Stimulated activated CD4-positive, alpha-beta T cell treated with anti-CD3 and anti-CD28 coated beads, Interleukin-1b, Interleukin-23, amount 100 ng/mL, for 24 hours (primary cell): ENCODE measurements at regions not wholly inside any gene's neighbourhood (a gene's known extent, or its start where the extent isn't known, plus 50 kb on each side); places are given as distances from the start of the nearest gene placed in this dataset.

Experiments used
- DNase-seq, 4 experiments: peaks; one replicate each; pipeline ENCODE4 v3.0.0-alpha.2; 2020; ENCODE audit warnings: low read depth in 4 of 4, low spot score in 1 of 4

DNA sequence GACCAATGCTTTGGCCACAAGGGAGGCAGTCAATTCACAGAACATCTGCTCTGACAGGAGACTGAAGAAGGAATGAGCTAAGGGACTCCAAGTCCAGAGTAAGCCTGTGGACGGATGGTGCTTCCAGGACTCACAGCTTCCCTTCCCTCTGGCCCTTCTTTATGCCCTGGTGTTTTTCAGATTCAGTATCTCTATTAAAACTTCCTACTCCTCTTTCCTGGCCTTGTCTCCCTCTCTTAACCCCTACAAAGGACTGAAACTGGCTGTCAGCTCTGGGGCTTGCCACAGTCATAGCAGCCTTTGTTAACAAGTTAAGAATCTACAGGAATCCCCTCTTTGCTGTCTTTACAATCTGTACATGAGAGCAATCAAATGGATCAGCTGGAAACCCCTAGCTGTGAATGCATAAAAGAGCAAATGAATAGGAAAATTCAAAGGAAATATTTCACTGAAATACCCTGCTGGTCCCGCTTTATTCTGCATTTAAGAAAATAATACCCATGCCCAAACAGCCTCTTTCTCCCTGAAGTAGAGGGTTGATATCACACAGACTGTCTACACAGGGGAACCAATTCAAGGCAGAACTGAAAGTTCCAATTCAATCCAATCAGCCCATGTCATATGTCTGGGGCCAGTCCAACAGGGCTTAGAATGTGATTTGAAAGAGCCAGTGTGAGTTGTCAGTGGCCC lies 192.3 kb downstream of the MZT1 start:
- no peak for DNase-seq

DNA sequence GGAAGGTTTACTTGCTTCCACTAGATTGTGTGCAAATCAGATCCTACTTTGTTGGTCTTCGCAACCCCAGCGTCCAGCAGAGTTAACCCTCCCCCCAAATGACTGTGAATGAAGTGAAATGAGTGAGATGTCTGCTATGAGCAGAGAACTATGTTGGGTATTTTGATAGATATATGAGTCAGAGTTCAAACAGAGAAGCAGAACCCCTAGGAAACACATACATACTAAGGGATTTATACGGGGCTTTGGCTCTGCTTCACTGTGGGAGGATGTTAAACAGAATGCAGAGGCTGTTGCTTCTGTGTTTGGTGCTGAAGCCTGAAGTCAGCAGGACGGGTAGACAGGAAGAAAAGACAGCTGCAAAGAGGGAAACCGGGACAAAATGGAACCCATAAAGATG lies 197.0 kb downstream of the MZT1 start:
- DNase-seq = no peak

DNA sequence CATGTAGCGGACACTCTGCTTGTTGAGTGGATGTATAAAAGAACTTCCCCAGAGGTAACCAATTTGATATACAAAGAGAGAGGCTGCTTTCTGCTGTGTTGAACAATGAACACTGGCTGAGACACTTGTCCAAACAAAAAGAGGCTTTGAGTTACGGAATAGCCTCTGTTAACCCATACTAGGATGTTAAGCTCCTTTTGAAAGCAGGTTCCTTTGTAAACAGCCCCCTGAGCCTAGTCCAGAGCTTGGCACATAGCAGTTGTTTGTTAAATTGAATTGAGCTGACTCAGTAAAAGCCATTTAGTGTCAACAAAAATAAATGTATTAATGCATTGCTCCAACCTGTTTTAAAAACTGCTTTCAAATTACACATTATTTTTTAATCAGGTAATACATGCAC lies 200.1 kb downstream of the MZT1 start:
- no peak for DNase-seq

DNA sequence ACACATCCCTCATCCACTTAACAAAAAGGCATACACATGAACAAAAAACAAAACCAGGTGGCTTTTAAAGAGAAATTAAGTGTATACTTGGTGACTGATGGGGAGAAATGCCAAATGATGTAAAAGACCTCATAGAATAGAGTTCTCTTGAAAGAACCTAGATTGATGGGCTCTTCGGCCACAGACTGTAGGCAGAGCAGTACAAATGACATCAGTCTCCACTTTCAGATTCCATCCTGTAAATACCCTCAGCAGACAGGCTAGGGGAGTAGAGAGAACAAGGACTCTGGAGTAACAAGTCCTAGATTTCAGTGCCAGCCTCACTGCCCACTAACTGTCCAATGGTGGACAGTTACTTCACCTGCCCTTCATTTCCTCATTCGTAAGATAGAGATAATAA lies 203.8 kb downstream of the MZT1 start:
- no peak for DNase-seq

DNA sequence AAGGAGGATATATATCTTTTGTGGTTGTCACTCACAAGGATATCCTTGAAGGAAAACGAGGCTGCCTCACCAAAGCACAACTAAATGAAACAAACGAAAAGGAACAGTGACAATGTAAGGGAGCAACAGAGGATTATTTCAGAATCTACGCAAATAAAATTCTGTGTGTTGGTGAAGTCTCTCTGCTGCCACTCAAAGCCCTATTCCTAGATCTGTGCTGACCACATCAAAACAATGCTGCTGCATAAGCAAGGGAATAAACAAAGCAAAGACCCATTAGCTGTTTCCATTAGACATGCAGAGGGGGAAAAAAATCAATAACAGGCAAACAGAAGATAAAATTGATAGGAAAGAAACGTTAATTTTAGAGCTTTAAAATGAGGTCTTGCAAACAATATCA lies 204.4 kb downstream of the MZT1 start:
- DNase-seq = no peak

DNA sequence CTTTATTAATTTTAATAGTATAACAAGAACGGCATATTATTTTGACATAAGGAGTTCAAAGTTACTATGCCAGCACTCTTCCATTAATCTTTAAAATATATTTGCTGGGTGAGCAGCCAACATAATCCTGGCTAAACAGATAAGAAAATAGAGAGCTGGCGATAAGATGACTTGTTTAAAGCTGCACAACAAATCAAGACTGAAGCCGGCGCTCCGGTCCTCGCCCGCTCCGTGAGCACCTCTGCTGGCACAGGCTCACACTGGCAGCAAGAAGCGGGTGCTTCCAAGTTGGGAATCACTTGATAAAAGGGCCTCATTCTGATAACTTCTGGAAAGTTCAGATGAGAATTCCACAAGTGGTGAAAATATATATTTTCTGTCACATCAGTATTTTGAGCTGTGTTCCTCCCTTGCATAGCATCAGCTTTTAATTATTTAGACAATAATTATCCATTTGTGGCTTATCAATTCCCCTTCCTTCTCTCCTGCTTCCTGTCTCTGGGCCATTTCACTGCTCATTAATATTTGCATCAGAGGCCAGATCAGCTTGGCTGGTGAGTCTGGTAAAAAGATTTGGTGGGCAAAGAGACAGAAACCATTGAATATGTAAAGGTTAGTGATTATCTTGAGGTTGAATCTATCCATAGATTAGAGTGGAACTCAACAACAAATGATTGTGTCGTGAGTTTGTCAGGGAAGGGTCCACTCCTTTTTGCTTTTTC lies 205.3 kb downstream of the MZT1 start:
- no peak for DNase-seq

DNA sequence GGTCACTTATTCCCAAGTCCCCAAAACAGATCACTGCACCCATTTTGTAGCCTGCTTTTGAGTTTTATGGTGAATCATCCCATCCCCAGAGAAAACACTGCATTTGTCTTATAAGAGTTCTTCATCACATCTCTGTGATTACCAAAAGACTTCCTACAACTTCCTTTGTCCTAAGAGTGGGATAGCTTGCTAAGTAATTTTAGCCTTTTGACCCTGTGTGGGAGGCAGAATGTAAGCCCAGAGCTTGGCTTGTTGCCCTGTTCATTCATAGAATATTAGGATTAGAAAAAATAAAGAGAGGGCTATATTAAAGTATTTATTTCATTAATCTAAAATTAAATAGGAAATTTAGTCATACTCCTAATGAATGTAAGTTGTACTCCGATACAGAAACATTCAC lies 213.3 kb downstream of the MZT1 start:
- no peak for DNase-seq

DNA sequence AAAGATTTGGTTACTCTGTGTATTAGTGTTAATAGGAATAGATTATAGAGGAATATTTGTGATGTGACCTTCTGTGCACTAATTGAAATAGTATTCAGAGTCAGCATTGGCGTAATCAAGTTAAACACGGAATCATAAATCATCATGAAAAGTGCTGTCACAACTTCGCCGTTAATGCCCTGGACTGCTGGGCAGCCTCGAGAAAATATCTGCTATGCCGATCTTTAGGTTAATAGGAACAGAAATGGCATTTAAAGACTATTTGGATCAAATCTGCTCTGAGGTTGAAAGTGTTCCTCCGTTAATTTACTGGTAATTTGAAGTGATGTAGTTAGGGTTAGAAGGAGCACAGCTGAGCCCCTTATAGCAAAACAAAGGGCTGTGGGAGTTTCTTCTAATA lies 219.0 kb downstream of the MZT1 start:
- no peak for DNase-seq

DNA sequence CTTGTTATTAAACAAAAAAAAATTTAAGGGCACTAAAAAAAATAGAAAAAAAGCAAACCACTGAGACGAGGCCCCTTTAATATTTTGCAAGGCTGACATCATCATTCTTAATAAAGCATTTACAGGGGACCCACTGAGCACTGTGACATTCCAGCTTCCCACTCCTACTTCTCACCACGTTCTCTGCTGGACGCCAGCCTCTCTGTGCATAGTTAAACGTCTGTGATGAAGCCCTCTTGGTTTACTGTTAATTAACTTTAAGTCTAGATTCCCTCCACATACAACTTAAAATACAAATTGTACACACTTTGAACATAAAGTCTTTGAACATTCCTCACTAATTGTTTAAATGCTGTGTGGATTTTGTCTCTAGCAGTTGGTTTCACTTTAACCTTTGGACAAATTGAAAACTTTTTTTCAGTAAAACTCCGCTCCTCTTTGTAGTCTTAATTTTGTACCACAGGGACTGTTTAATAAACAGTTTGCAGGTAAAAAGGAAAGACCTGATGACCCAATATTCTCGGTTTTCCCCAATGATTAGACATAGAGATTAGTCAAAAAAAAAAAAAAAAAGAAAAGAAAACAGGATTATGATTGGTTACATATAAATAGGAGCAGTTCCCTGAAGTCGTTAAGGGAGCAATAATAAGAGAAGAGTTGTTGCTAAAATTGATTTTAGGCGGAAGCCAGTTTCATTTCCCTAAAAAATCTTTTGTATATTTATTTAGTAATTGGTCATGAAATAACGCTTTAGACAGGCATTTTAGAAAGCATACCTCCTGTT lies 219.8 kb downstream of the MZT1 start:
- no peak for DNase-seq

DNA sequence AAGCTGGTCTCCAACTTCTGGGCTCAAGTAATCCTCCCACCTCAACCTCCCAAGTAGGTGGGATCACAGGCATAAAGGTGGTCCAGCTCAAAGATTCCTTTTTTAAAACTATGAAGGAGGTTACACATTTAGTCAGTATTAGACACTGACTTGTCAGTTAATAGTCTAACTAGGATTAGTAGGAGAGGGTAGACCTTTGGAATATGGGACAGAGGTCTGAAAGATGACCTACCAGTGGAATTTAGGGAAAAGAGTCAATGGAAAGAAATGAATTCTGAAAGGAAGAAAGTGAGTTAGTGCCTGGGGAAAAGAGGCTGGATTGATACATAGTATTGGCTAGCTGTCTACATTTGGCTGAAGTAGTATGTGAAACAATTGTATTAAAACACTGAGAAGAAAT lies 220.7 kb downstream of the MZT1 start:
- DNase-seq = no peak

DNA sequence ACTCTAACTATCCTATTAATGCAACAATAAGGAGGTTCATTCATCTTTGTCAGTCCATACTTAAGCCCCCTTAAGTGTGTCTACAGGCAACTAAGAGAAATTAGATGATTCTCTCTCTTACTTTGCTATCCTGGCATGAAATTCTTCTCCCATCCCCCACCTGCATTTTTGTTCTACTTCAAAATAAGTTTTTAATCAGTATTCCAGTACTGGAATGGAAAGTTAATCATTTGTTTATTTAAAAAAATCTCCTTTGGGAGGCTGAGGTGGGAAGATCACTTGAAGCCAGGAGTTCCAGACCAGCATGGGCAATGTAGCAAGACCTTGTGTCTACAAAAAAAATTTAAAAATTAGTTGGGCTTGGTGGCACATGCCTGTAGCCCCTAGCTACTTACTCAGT lies 222.1 kb downstream of the MZT1 start:
- DNase-seq = no peak

DNA sequence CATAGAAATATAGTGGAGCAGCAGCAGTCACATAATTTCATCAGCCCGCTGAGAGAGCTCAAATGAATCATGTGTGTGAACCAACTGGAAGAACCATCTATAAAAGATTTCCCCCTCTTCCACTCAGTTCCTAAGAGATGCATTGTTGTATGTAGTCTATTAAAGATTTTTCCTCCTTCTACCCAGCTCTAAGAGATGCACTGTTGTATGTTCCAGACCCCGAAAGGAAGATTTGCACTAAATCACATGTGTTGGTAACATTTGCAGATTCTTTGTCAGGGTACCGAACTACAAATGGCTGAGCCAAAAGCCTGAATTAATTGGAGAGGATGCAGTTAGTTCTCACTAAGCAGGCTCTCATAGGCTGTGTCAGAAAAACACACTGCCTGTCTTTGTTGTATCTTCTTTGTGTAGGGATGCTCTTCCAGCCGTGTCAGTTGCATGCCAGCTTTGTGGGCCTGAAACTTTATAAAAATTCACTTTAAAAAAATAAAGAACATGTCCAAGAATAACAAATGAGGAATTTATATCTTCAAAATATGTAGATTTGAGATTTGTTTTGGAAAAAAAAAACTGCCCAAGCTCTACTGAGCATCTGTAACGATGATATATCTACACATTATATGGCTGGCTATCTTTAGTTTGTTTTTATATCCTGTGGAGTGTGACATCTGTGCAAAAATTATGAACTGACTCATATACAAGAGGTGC lies 223.1 kb downstream of the MZT1 start:
- DNase-seq = no peak

DNA sequence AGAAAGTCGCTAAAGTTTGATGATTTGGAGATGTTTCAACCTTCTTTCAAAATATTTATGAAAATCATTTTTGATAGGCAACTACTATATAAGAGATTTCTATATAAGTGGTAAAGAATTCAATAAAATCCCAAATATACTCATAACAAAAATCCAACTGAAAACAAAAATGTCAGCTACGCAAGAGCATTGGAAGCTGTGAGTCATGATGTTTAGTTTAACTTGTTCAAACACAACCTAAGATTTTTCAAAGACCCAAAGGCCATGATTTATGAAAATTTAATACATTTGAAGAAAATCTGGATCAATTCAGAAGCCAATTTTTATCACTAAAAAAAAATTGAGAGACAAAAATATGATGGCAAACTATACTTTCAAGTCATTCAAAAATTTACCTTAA lies 226.6 kb downstream of the MZT1 start:
- no peak for DNase-seq

DNA sequence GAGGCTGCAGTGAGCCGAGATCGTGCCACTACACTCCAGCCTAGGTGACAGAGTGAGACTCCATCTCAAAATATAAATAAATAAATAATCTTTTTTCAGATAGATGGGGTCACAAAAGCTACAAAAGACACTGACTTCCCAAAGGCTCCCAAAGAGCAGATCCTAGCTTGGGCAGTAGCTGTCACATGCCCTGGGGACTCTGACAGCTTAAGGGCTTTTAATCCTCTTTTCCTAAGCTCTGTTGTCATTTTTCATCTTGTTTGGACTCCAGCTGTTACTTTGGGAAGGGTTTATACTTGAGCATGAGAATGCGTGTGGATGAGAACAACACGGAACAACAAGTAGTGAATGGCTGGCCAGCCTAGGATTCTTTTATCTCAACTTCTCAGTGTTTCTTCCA lies 231.7 kb downstream of the MZT1 start:
- DNase-seq = no peak

DNA sequence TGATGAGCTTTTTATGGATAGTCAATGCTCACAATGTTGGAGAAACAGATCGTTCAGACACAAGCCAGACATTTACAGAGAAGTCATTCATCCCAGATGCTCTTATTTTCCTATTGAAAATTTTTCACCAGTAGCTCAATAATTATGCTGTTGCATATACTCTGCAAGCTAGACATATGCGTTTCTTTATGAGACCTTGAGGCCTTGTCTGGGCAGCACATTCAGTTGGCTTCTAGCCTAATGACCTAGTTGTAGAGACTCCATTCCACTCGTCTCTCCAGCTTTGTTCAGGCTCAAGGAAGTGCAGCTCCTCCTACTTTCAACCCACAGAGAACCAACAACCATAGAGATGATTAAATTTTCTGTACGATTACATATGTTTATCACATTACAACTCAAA lies 237.7 kb downstream of the MZT1 start:
- no peak for DNase-seq

DNA sequence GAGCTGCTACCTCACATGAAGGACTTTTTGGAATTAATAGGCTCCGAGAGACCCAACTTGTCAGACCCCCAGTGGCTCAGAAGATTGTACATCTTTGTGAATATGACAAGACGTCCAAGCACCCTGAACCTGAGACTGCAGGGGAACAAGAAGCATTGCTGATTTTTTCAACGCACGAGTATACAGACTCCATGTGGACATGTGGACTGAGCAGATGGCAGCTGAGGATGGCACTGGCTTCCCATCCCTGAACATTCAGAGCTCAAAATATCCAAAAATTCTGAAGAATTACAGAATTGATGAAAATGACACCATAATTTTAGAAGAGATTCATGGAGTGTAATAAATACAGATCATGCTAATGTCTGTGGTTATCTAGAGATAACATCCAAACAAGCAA lies 254.1 kb downstream of the MZT1 start:
- DNase-seq = no peak

DNA sequence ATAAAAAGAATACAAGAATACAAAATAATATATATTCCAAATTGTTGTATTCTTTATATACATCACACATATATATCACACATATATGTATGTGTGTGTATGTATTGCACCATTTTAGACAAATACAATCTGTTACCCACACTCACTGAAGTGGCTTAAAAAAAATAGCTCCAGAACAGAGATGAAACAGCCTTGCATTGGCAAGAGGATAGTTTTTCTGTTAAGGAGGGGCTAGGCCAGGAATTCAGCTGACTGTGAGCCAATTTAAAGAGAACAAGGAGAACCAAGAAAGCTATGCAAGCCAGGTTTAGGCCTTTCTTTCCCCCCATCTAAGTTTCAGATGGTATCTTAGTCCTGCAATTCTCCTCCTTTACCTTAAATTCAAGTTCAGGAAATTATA lies 257.5 kb downstream of the MZT1 start:
- no peak for DNase-seq

DNA sequence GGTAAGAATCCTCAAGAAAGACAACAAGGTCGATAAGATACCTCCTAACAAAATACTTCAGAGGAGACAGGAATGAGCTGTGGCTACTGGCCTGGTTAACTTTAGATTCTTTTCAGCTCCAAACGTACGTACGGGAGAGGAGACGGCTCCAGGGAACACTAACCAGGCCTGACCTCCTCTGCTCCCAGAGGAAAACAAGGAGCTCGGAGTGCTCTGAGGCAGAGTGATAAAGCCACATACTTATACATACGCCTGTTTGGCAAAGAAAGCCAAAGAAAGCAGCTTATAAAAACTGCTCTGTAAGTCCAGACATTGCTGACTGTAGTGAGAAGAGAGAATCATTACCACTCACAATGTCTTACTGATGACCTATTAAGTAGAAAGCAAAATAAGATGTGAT lies 263.9 kb downstream of the MZT1 start:
- DNase-seq = no peak

DNA sequence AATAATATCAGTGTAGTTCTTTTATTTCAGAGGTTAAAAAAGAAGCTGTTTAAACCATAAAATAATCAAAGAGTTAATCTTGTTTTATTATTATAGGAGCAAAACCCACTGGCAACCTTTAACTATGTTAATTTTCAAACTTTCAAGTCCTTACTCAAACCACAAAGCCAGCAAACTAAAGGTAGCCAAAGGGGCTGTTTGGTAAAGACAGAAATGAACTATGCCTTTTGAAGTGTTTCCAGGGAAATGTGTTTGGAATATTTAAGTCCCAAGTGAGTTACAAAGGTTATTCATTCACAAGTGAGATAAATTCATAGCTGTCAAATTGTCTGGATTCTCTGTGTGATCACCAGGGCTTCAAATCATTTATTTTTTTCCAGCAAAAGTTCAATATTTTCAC lies 264.7 kb downstream of the MZT1 start:
- DNase-seq = no peak

DNA sequence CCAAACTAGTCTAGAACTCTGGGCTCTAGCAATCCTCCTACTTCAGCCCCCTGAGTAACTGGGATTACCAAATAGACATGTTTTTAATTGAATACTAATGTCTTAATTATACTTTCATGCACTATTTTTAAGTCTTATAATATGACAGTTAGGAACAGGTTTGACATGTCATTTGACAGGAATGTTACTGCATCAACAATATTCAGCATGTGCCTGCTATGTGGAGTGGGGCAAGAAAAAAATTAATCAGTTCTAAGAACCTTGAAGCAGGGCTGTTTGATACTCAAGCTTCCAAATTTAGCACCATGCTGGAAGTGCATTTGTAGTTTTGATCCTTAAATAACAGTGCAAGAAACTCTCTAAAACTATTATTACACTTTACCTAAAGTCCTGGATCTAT lies 265.3 kb downstream of the MZT1 start:
- DNase-seq = no peak

DNA sequence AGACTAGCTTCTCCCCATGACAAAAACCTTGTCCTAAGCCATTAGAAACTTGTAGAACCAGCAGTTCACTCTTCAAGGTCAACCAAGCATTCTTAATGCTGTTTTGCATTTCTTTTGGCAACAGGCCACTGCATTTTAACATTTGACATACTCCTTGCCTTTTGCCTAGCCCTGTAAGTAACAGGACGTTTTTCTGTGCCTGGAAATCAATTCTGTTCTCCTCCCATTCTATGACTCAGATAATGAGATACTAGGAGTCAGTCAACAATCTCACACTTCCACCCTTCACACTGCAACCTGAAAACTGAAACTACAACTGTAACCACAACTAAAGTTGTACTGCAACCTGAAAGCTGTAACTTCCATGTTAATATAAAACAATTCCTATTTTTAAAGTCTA lies 268.7 kb downstream of the MZT1 start:
- DNase-seq = no peak

DNA sequence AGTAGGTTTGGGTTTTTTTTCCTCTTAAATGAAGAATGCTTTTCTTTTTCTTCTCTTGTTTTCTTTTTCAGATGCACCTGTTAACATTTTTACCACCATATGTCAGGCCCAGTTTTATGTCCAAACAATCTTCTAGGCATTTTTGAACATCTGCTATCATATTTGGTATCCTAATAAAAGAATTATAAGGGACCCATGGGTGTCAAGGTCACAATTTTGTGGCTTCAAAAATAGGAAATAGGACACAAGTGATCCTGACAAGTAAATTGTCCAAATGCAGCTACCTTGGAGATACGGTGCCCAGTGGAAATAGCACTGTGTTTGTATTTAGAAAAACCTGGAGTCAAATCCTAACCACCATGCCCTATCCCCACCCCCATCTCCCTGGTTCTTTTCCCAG lies 270.3 kb downstream of the MZT1 start:
- no peak for DNase-seq
